Epithelial cell of esophagus (primary cell): ENCODE measurements at regions not wholly inside any gene's neighbourhood (a gene's known extent, or its start where the extent isn't known, plus 50 kb on each side); places are given as distances from the start of the nearest gene placed in this dataset.

ENCODE experiments used
- DNase-seq: peaks from one replicate; pipeline ENCODE4 v3.0.0; 2010; ENCODE audit warnings: low read depth
- H3K4me3 ChIP-seq: 2 replicates; pipeline ENCODE4 v1.5.1; 2011; ENCODE audit warnings: mild to moderate bottlenecking, low read length, control low read depth
- CTCF ChIP-seq: IDR thresholded peaks from 2 replicates; pipeline ENCODE4 v1.5.1; 2011; ENCODE audit warnings: low read depth, mild to moderate bottlenecking, low read length, control low read depth, inconsistent platforms; ENCODE audit not compliant: insufficient read depth; ENCODE audit errors: missing control alignments

DNA sequence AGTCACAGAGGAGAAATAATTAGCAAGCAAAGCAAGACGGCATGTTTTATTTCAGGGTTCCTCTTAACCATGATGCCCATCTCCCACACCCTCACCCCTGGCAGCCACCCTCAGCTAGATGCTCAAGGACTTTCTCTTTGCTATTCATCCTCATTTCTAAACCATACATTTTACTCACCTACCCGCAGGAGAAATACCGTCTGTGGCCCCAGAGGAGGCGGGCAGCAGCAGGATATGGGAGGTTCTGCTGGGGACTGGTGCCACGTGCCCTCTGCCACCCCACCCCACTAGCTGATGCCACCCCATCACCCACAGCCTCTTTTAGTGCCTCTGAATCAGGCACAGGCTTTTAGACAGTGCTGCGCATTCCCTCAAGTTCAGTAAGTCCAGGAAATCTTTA is 168.7 kb upstream of the ITGB1 start:
- no peak for TF ChIP-seq CTCF
- DNase-seq, result no peak
- H3K4me3 ChIP-seq, result no peak overlapping the region

GRCh38 chr10:33125522-33126517 is 167.8 kb upstream of the ITGB1 start:
- no peak overlapping the region for H3K4me3 ChIP-seq
- peak; percentile 95 for DNase-seq
- TF ChIP-seq CTCF, result no peak

DNA sequence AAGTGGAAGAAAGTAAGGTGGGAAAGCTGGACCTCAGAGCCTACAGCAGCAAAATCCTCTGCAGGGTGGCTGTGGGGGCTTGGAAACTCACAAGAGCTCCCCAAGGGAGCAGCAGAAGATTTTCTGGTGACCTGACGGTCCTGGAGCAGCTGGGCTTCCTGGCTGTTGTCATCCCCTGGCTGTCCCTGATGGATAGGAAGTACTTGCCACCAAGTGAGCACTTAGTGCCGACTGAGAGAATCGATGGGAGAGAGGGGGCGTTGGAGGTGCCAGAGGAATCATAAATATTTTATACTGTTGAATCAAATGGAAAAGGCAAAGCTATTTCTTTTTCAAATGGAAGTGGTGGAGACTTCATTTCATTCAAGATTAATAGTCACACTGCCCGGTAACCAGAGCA is 167.1 kb upstream of the ITGB1 start:
- no peak for TF ChIP-seq CTCF
- no peak overlapping the region for H3K4me3 ChIP-seq
- no peak for DNase-seq

GRCh38 chr10:33123680-33124079 is 165.7 kb upstream of the ITGB1 start:
- H3K4me3 ChIP-seq, result no peak overlapping the region
- no peak for TF ChIP-seq CTCF
- DNase-seq, result no peak

DNA sequence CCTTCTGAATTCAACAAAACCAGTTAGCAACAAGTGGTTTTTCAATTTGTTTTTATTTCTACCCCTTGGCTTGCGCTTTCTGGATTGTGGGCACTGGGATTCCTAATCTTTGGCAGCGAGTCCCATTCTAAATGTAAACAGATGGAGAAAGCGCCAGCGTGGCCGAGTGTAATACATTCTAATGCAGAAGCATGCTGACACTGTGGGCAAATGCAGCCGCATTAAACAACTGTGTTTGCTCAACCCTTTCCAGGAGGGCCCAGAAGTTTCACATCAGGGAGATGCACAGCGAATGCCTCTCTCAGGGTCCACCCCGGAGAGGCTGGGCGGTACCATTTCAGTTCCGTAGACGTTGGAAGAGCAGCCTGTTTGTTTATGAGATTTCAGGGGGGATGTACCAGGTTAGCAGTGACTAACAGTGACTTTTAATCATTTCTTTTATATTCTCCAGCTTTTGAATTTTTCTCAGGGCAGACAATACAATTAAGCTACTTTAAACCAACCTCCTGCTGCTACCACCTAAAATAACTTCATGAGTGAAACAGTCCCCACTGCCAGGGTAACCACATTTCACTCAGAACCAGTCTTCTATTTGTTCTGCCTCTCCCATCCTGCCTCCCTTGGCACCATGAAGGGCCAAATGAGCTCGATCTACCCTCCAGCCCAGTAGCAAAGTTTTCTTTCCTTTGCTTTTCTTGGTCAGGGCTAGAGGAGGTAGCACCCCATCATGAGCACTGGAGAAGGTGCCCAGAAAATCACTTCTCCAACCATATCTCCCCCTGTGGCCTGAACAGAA is 164.2 kb upstream of the ITGB1 start:
- TF ChIP-seq CTCF, result no peak
- no peak overlapping the region for H3K4me3 ChIP-seq
- DNase-seq, result no peak

DNA sequence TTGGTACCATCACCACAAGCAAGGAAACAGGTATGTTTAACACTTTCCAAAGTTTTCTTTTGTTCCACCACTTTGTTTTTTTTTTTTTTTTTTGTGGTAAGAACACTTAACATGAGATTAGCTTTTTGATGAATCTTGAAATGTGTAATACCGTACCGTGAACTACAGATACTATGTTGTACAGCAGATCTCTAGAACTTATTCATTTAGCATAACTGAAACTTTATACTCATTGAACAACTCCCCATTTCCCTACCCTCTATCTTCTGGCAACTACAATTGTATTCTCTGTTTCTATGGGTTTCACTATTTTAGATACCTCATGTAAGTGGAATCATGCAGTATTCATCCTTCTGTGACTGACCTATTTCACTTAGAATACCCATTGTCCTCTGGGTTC is 162.7 kb upstream of the ITGB1 start:
- no peak for DNase-seq
- H3K4me3 ChIP-seq, result no peak overlapping the region
- no peak for TF ChIP-seq CTCF
